Hepatic stellate cell (primary cell): ENCODE measurements at regions not wholly inside any gene's neighbourhood (a gene's known extent, or its start where the extent isn't known, plus 50 kb on each side); places are given as distances from the start of the nearest gene placed in this dataset.
A peak's percentile ranks its signal among the peaks of the same experiment; 100 is the strongest.
"Not testable (repeated sequence)": the region's sequence is repeated elsewhere in the genome, so short reads cannot be mapped to it uniquely, and the experiment has no call there.

Experiments
- DNase-seq: peaks from one replicate; pipeline ENCODE4 v3.0.0; 2011; ENCODE audit warnings: low spot score

DNA sequence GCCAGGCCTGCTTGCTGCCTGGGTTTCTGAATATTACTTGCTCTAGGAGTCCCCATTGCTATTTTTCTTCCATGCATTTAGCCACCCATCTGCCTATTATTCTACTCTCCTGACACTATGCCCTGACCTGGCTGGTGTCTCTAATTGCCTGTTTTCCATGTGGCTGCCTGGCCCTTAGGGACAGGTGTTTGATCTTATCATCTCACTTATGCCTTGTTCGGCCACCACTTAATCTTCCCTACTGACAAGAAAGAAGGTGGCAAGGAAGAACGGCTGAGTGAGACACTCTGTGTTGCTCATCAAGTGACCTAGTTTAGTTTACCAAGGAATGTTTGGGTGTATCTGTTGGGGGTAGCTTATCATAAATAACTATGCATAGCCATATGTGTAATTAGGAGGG is 50.4 kb upstream of the RAPH1 start:
- no peak for DNase-seq

DNA sequence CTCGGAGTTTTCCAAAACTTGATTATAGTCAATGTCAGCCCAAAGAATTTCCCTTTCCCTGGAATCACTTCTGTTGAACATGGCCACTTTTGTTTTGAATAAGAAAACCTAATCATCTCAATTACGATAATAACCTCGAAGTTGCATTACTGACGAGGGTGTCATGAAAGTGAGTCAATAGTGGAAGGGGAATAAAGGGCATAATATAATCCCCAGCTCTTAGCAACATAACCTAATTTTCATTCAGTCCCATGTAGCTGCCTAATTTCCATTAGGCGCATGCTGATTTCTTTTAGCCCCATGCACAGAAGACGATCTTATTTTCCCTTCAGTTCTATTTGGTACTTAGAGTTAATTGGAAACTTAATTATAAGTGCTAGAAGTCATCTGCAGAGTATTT is 51.1 kb upstream of the RAPH1 start:
- DNase-seq: no peak

DNA sequence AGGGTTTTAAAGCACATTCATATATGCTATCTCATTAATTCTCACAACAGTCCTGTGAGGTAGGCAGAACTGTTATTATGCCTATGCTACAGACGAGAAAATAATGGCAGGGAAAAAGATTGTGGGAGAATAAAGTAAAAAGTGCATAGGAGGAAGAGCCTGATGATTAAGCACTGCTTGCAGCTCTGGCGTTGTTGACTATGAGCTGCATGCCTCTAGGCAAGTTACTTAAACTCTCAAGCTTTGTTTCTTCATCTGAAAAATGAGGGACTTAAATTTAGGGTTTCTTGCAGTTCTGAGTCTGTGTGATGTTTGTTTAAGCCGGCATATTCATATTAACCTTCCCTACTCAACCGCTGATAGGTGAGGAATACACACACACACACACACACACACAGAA is 51.6 kb upstream of the RAPH1 start:
- DNase-seq: no peak

DNA sequence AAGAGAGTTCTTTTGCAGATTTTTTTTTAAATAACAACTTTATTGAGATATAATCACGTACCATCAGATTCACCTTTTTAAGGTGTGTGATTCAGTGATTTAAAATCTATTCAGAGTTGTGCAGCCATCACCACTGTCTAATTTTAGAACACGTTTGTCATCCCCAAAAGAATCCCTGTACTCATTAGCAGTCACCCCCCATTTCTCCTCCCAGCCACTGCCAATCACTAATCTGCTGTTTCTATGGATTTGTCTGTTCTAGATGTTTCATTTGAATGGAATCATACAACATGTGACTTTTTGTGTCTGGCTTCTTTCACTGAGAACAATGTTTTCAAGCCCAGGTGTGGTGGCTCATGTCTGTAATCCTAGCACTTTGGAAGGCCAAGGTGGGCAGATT is 55.4 kb upstream of the RAPH1 start:
- DNase-seq: no peak

DNA sequence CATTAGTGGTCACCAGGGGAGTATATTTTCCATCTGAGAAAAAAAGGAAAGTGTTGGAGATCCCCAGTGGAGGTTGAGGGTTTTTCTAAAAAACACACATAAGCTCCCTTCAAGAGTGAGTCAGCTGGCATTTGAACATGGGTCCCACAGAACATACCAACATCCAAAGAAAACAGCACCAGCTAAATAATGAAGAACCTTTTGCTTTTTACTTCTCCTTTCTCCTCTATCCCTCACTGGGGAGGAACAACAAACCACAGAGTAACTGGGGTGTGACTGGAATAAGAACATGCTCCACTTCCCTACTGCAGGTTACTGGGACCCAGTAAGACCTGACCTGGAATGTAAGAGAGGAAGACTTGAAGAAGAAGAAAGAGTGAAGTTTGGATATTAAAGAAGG is 56.5 kb upstream of the RAPH1 start:
- no peak for DNase-seq

DNA sequence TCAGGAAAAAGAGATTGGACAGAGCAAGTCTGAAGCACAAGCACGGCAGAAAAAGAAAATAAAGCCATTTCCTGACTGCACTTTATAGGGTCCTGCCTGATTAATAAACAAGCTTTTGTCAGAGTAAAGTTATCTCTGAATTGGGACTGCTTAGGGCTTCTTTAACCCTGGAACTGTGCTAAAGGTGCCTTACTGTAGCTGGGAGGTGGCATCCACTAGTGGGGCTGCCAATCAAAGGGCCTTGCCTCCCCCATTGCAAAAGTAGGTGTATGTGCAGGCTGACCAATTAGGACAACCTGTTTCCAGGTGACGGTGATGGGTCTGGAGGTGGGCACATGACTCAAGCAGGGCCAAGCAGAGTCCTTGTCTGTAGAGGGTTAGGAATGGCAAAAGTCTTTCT is 57.4 kb upstream of the RAPH1 start:
- DNase-seq: no peak

DNA sequence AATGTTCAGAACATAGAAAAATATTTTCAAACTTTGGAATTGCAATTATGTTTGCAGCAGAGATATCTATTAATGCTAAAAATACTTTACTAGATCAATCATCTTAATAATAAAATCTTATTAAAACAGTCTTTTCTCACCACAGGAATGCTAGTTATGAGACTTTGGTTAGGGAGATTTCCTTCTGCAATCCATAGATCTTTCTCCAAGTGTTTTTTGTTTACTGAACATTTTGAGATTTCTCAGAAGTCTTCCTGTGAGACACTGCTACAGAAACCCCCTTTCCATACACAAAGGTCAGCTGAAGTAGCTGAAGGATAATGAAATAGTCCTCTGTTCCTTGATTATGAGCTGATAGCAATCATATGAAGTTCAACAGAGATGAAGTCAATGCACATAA is 59.4 kb upstream of the RAPH1 start:
- DNase-seq: peak; percentile 41

DNA sequence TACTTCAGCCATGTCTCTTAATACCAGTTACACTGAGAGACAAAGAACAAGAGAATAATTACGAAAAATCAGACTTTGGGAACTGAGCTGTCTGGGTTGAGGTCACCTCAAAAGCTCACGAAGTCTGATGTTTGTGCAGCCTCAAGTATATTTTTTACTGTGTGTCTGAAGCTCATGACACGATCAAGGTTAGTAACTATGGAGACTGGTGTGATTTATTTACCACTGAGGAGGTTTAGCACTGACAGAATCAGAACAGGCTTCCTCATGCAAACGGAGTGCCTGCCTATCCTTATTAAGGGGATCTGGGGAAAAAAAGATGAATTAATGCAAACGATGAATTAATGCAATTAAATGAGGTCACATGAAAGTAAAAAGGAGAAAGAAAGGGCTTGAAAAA is 61.1 kb upstream of the RAPH1 start:
- DNase-seq: no peak

DNA sequence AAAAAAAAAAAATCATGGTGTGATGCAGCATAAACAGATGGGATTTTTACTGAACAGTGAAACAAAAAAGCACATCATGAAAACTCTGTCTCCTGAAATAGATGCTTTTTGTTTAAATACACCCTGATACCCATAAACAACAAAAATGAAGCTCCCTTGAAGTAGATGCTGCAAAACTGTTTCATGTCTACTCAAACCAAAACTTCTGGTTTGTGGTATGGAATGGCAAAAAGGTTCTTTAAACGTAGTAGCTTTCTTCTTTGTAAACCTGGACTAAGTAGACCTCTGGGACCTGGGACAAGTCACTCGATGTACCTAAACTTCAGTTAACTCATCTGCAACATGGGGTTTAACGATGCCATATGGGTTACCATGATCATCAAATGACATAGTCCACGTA is 64.4 kb upstream of the RAPH1 start:
- no peak for DNase-seq

DNA sequence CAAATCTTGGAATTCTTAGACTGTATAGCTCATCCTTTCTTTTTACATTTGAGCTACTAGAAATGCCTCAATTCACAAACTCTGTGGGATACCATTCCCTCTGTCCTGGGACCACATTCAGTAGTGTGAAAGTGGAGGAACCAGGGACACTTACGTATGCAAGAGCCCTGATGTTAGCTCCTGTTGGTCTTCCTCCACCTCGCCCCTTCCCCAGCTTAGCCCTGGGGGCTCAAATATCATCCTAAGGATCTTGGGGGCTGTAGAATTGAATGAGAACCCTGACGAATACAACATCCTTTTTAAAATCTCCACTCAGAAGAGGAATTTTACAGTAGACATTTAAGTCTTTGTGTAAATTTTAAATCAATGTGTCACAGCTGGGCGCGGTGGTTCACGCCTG is 65.2 kb upstream of the RAPH1 start:
- DNase-seq: no peak

DNA sequence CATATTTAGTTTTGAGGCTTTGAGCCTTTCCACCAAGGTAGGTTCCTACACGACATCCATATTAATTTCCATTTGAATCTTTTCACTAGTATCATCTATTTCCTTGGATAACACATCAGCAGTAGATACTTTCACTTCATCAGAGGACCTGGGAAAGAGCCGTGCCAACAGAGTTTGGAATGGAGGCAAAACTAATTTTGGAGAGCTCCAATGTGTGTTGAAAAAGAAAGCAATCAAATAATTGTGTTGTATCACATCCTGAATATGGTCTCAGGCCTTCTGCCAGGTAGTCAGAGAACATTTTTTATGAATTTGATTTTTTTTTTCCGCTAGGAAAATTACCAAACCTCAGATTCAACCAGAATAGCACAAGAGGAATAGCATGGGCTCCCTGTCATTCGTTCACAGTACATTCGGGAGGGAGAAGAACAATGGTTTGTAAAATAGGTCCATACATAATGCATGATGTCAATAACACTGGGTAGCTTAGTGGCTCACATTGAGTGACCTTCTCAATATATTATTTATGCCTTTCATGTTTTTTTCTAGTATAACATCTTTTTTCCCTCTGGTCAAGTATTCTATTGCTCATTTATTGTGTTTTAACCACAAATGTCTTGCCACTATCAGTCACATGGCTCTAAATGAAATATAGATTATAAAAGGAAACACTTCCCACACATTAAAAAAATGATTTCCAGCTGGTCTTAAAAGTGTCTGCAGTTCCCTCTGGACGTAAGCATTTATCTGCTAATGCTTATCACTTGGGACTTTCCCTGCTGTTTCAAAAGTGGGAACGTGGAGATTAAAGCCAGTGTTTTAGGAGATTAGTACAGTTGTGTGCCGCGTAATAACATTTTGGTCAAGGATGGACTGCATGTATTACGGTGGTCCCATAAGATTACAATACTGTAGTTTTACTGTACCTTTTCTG is 68.6 kb upstream of the RAPH1 start:
- no peak for DNase-seq

DNA sequence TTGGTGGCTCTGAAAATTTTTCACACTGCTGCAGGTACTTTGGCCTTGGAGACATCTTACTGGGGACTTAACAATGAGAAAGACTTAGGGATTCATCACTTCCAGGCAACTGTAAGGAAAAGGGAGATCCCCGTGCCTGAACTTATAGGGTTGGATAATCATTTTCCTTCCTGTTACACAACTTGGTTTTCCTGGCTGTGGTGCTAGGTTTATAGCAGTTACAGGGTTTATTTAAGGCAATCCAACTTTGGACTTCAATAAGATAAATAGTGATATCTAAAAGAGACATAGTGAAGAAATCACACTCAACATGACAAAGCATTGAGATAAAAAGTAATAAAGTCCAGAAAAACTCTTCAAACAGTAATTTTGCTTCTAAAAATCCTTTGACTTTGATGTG is 70.2 kb upstream of the RAPH1 start:
- DNase-seq: no peak

DNA sequence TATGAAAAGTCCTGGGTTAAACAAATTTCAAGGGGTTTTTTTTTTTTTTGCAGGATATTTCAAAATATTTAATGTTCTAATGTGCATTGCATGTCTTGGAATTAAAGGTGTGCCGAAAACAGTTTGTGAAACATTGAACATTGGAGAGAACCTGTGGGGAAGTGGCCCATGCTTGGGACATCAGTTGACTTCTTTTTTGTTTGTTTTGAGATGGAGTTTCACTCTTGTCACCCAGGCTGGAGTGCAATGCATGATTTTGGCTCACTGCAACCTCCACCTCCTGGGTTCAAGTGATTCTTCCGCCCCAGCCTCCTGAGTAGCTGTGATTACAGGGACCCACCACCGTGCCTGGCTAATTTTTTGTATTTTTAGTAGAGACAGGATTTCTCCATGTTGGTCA is 71.0 kb upstream of the RAPH1 start:
- no peak for DNase-seq

DNA sequence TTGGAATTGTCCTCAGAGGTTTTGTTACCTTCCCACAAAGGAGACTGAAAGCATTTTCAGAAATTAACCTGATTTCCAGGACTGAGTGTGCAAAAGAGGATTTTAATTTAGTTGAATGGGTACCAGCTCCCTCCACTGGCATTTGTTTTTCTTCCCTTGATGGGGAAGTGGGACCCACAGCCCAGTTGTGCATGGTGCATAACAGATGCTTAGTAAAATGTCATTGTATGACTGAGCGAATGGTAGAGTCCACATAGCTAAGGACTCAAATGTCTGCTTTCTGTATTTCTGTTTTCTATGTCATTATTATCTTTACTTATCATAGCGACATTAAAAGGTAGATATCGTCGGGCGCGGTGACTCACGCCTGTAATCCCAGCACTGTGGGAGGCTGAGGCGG is 75.5 kb upstream of the RAPH1 start:
- DNase-seq: no peak

DNA sequence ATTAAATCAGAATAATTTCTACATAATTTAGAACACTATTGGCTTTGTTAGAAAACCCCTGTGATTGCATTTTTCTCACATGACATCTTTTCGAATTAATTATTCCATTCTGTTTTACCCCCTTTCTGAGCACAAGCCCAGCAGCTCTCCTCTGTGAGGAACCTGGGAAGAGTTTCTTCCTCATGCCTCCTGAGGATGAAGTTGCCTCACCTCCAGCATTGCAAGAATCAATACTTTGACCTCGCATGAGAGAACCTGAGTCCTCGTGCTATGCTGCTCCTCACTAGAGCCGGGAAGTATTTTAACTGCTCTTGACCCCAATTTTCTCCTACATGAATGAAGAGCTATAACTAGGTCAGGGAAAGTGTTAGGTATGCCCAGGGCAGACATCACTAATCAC is 77.1 kb upstream of the RAPH1 start:
- DNase-seq: no peak

DNA sequence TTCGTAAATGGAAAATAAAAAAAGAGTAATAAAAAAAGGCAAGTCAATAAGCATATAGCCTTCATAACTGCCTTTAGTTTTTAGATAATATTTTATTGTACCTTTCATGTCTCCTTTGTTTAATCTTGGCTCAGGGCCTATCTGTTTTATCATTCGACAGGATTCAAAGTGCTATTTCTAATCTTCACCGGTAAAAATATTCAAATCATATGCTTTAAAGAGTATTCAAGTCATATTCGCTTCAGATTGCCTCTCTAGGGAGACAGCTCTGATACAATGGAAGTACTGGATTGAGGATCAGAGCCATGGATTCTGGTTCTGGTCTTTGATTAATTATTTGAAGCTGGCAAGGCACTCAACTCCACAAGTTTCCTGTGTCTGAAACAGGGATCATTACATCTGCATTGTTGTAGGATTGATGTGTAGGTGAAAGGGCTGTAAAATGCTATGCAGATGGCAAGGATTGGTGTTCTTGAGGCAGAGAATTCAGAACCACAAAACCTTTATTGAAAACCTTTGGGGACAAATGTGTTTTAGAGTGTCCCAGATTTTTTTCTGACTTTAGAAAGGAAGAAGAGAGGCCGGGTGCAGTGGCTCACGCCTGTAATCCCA is 84.3 kb upstream of the RAPH1 start:
- no peak for DNase-seq

DNA sequence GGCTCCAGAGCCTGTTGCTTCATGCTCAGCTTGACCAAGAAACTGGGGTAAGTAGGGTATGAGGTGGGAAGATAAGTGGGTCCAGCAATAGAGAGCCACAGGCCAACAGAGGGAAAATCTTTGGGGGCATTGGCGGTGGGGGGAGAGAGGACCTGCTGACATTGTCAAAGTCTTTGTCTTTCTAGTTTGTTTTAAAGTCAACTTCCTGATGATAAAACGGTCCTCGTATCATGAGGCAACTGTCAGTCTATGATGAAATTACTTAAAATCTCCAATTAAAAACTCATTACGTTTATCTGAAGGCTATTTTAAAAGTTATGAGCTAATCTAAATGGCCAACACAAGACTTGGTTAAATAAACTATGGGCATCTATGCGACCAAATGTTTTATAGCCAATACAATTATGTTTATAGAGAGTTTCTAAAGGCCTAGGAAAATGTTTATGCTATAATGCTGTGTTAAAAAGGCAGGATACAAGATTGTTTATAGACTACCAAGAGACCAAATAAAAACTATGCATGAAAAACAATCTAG is 84.4 kb upstream of the CD28 start:
- DNase-seq: no peak

DNA sequence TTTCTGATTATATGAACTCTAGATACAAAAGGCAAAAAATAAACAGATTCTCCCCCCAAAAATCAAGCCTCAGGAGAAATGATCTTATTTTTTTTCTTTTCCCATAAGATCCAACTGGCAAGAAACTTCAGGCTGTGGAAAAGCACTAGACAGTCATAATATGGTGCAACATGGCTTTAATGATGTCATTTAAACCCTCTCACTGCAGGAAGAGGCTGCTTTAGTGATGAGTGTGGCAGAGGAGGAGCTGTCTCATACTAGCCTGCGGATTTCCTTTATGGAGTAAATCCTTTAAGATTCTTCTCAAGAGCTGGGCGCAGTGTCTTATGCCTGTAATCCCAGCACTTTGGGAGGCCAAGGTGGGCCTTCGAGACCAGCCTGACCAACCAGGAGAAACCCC is 83.3 kb upstream of the CD28 start:
- peak; percentile 89 for DNase-seq

DNA sequence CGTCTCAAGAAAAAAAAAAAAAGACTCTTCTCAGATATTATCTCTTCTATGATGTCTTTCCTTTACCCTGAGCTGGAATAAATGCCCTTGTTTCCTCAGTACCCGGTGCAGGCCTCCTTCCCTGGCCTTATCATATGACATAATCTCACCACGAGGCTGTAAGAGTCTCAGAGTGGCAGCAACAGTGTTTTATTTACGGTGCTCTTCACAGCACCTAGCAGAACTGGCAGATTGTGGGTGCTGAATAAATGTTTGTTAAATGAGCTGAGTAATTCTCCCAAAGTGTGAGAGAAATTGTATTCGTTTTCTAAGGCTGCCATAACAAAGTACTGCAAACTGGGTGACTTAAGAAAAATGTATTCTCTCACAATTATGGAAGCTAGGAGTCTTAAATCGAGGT is 82.8 kb upstream of the CD28 start:
- DNase-seq: no peak

DNA sequence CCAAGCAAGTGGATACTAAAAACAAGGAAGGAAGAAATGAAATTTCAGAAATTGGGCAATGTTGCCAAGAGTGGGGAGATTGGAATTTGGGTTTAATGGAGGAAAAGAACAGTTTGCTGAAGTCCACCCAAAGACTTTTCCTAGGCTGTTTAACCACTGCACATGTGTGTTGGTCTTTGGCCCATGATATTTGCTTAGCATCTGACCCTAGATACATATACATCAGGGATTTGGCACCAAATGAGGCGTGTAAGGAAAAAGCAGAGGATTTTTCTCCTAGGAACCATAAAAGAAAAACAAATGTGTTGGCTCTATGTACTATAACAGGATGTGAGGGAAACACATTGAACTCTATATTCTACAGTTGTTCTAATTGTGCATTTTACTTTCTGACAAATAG is 80.7 kb upstream of the CD28 start:
- no peak for DNase-seq

DNA sequence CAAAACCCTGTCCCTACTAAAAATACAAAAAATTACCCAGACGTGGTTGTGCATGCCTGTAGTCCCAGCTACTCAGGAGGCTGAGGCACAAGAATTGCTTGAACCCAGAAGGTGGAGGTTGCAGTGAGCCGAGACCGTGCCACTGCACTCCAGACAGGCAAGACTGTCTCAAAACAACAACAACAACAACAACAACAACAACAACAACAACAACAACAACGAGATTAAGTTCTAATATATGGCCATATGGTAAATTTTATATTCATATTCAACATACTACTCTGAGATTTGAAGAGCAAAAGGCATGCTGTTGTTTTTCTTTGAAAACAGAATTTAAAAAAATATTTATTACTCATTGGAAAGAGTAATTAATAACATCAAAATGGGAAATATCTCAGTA is 80.2 kb upstream of the CD28 start:
- DNase-seq: not testable (repeated sequence)

DNA sequence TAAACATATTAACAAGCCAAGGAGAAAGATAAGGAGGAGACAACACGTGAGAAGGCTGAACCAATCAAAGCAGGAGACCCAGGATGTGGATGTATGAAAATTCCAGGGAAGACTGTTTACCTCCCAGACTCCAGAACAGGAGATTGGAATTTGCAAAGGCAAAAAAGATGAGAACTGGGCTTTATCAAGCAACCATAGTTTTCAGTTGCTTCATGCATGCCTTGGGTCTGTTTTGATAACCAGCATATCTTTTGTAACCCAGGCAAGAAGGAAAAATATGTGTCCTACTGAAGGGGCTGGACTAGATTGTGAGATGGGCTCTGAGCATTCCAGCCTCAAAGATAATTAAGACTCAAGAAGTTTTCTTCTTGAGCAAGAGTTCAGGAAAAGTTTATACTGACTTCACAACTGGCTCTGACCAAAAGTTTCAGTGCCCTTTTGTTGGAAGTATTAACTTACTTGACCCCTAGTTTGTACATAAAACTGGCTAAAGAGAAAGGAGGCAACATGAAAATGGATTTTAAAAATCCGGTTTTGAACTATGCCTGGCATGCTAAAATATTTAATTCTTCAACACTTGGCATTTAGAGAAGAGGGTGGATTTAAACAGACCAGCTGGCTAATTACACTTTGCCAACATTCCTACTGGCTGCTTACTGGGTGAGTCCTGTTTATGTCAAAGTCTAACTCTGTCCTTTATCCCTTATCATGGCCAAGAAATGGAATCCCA is 79.3 kb upstream of the CD28 start:
- DNase-seq: peak; percentile 78

DNA sequence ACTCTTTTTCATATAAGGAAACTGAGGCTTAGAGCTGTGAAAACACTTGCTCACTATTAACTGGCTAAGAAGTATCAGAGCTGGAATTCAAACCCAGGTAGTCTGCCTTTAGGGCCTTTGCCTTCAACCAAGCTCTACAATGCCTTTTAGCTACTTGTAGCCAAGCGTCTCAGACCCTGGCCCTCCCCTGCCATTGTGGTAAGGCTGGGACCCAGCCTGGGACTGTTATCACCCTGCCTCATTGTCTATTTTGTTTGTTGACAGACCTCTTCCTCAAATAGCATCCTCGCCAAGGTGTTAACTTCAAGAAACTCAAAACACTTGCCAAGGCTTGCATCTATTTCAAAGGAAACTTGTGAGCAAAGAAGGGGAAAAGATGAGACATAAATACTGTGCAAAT is 76.7 kb upstream of the CD28 start:
- no peak for DNase-seq
